ENCODE measurements at regions not wholly inside any gene's neighbourhood (a gene's known extent, or its start where the extent isn't known, plus 50 kb on each side); places are given as distances from the start of the nearest gene placed in this dataset.

- Histone ChIP-seq H3K4me2 (ENCODE audit: insufficient read depth, insufficient read length, low read length) (no peak overlapping the region), H4K91ac (ENCODE audit: insufficient read length, low read depth, low read length) (no peak overlapping the region), H2BK20ac (ENCODE audit: low read depth, low read length, poor library complexity, severe bottlenecking) (no peak overlapping the region), H2AK5ac (ENCODE audit: insufficient read length, low read length) (no peak overlapping the region), H3K23me2 (ENCODE audit: insufficient read length, low read depth, low read length, poor library complexity, severe bottlenecking) (peaks cover 4% of the 10 kb centered on the region), H3K27ac (ENCODE audit: insufficient read length, low read depth, low read length) (no peak overlapping the region), H3K79me1 (ENCODE audit: insufficient read depth, low read depth, low read length, poor library complexity, severe bottlenecking) (no peaks in the 10 kb centered on the region), H3K23ac (ENCODE audit: insufficient read length, low read depth, low read length) (no peak overlapping the region), H3K56ac (ENCODE audit: insufficient read length, low read depth, low read length) (no peak overlapping the region), H3K9ac (ENCODE audit: extremely low read depth, insufficient read length, low read length) (no peak overlapping the region), H2BK5ac (ENCODE audit: insufficient read length, low read length) (no peak overlapping the region), H3K4ac (ENCODE audit: low read depth, low read length) (no peak overlapping the region), H4K5ac (ENCODE audit: insufficient read length, low read depth, low read length) (no peak overlapping the region), H3K18ac (ENCODE audit: insufficient read length, low read depth, low read length) (no peak overlapping the region), H4K20me1 (ENCODE audit: control insufficient read depth, insufficient read depth, insufficient read length) (no peaks in the 10 kb centered on the region), H2BK120ac (ENCODE audit: low read depth, low read length, poor library complexity, severe bottlenecking) (no peak overlapping the region), H3T11ph (ENCODE audit: low read length) (no peak overlapping the region), H2BK15ac (ENCODE audit: low read depth, low read length) (no peak overlapping the region), H3K14ac (ENCODE audit: insufficient read depth, low read length) (no peak overlapping the region), H3K79me2 (ENCODE audit: insufficient read depth, low read length) (no peaks in the 10 kb centered on the region), H2AFZ (ENCODE audit: low read length) (no peak overlapping the region), H2BK12ac (ENCODE audit: insufficient read length, low read depth, low read length) (no peak overlapping the region), H3K27me3 (ENCODE audit: insufficient read depth, low read length) (no peaks in the 10 kb centered on the region), H3K9me3 (ENCODE audit: control insufficient read depth, low read depth, low read length) (no peaks in the 10 kb centered on the region), H3K4me1 (ENCODE audit: insufficient read depth, low read length) (no peaks in the 10 kb centered on the region), H4K8ac (replicated peaks; ENCODE audit: insufficient read length, low read depth, low read length) (no peak overlapping the region)
- no CpG with 5 or more reads among the region's 6 CpGs for WGBS (ENCODE audit: extremely low coverage, insufficient read length, low lambda C conversion rate)
- Mint-ChIP-seq H3K4me3 (peak overlapping the region in 1 of 2 experiments; percentile 55; a peak in 1 of 5 replicates), H3K27ac (no peak overlapping the region), H3K9me3 (peaks cover 9 to 10% of the 10 kb centered on the region in 2 experiments; a peak in 4 of 5 replicates), H3K4me1 (peaks cover 13% of the 10 kb centered on the region in 2 experiments), H3K27me3 (ENCODE audit: low read depth) (peaks cover 2% of the 10 kb centered on the region; the same call in 1 of the 2 replicates), H3K36me3 (ENCODE audit: insufficient read depth in 1 of 3, low read depth in 3 of 3) (peaks cover 3 to 7% (median 6%) of the 10 kb centered on the region in 3 experiments; a peak in 6 of 7 replicates)
- TF ChIP-seq CTCF (conservative IDR thresholded peaks at IDR 0.05), result no peak
- no peak for DNase-seq
These were observed 72.5 kb upstream of the PRSS16 start for GRCh38 chr6:27174958-27175357.
